ENCODE measurements at regions not wholly inside any gene's neighbourhood (a gene's known extent, or its start where the extent isn't known, plus 50 kb on each side); places are given as distances from the start of the nearest gene placed in this dataset.

- Histone ChIP-seq H3K4me3 (ENCODE audit: low read depth in 1 of 2, low read length in 2 of 2) (no peak overlapping the region), H4K20me1 (ENCODE audit: insufficient read depth, low read length) (no peaks in the 10 kb centered on the region), H3K27me3 (ENCODE audit: insufficient read depth, low read length, poor library complexity) (peaks cover 10% of the 10 kb centered on the region), H3K9me3 (ENCODE audit: insufficient read depth, low read length, severe bottlenecking) (no peaks in the 10 kb centered on the region), H3K36me3 (ENCODE audit: insufficient read depth, low read length) (no peaks in the 10 kb centered on the region), H2AFZ (ENCODE audit: low read depth, low read length) (no peak overlapping the region), H3K79me2 (ENCODE audit: insufficient read depth, low read length) (no peaks in the 10 kb centered on the region), H3K9ac (ENCODE audit: low read depth, low read length) (no peak overlapping the region), H3K27ac (ENCODE audit: low read length) (no peak overlapping the region), H3K4me1 (ENCODE audit: insufficient read depth, low read length) (no peaks in the 10 kb centered on the region), H3K4me2 (ENCODE audit: insufficient read depth, low read length) (no peak overlapping the region)
- DNase-seq (no peak), ATAC-seq (ENCODE audit: insufficient read depth, low read depth) (no peak)
- TF ChIP-seq EZH2 (IDR thresholded peaks at IDR 0.05; ENCODE audit: borderline replicate concordance, low read depth, low read length, severe bottlenecking): no peak
- no peak for TF ChIP-seq CTCF (IDR thresholded peaks at IDR 0.05; ENCODE audit: borderline replicate concordance, extremely low read depth, low read length, poor library complexity, severe bottlenecking)
These were observed 188.3 kb downstream of the MIB1 start for GRCh38 chr18:21928925-21929324.

- Histone ChIP-seq H3K36me3 (ENCODE audit: insufficient read depth, low read length) (no peaks in the 10 kb centered on the region), H3K4me2 (ENCODE audit: insufficient read depth, low read length) (no peak overlapping the region), H3K9ac (ENCODE audit: low read depth, low read length) (no peak overlapping the region), H3K9me3 (ENCODE audit: insufficient read depth, low read length, severe bottlenecking) (no peaks in the 10 kb centered on the region), H3K4me1 (ENCODE audit: insufficient read depth, low read length) (no peaks in the 10 kb centered on the region), H3K27me3 (ENCODE audit: insufficient read depth, low read length, poor library complexity) (peaks cover 10% of the 10 kb centered on the region), H3K79me2 (ENCODE audit: insufficient read depth, low read length) (no peaks in the 10 kb centered on the region), H4K20me1 (ENCODE audit: insufficient read depth, low read length) (no peaks in the 10 kb centered on the region), H2AFZ (ENCODE audit: low read depth, low read length) (no peak overlapping the region), H3K27ac (ENCODE audit: low read length) (no peak overlapping the region), H3K4me3 (ENCODE audit: low read depth in 1 of 2, low read length in 2 of 2) (no peak overlapping the region)
- ATAC-seq (ENCODE audit: insufficient read depth, low read depth): no peak
- TF ChIP-seq EZH2 (IDR thresholded peaks at IDR 0.05; ENCODE audit: borderline replicate concordance, low read depth, low read length, severe bottlenecking): no peak
- TF ChIP-seq CTCF (IDR thresholded peaks at IDR 0.05; ENCODE audit: borderline replicate concordance, extremely low read depth, low read length, poor library complexity, severe bottlenecking): no peak
- DNase-seq: no peak
These were observed 189.6 kb downstream of the MIB1 start for GRCh38 chr18:21930177-21930576.

GRCh38 chr18:21933931-21934765 lies 193.6 kb downstream of the MIB1 start:
- no peak overlapping the region for H3K27ac ChIP-seq (ENCODE audit: low read length)
- H3K4me3 ChIP-seq (ENCODE audit: low read depth in 1 of 2, low read length in 2 of 2): no peak overlapping the region
- DNase-seq: no peak
- ATAC-seq (ENCODE audit: insufficient read depth, low read depth): no peak
- no peaks in the 10 kb centered on the region for H3K9me3 ChIP-seq (ENCODE audit: insufficient read depth, low read length, severe bottlenecking)
- H4K20me1 ChIP-seq (ENCODE audit: insufficient read depth, low read length): no peaks in the 10 kb centered on the region
- TF ChIP-seq CTCF (IDR thresholded peaks at IDR 0.05; ENCODE audit: borderline replicate concordance, extremely low read depth, low read length, poor library complexity, severe bottlenecking): no peak
- no peak for TF ChIP-seq EZH2 (IDR thresholded peaks at IDR 0.05; ENCODE audit: borderline replicate concordance, low read depth, low read length, severe bottlenecking)
- H3K79me2 ChIP-seq (ENCODE audit: insufficient read depth, low read length): no peaks in the 10 kb centered on the region
- no peak overlapping the region for H3K4me2 ChIP-seq (ENCODE audit: insufficient read depth, low read length)
- H2AFZ ChIP-seq (ENCODE audit: low read depth, low read length): no peak overlapping the region
- H3K4me1 ChIP-seq (ENCODE audit: insufficient read depth, low read length): no peaks in the 10 kb centered on the region
- H3K36me3 ChIP-seq (ENCODE audit: insufficient read depth, low read length): no peaks in the 10 kb centered on the region
- no peak overlapping the region for H3K9ac ChIP-seq (ENCODE audit: low read depth, low read length)
- H3K27me3 ChIP-seq (ENCODE audit: insufficient read depth, low read length, poor library complexity): peaks cover 4% of the 10 kb centered on the region
